H9 (cell line): ENCODE measurements at regions not wholly inside any gene's neighbourhood (a gene's known extent, or its start where the extent isn't known, plus 50 kb on each side); places are given as distances from the start of the nearest gene placed in this dataset.

Source experiments
- DNase-seq: peaks from one replicate; pipeline ENCODE4 v3.0.0-alpha.2; 2017
- H2AFZ ChIP-seq: one replicate; pipeline ENCODE4 v1.6.1; 2013; ENCODE audit warnings: mild to moderate bottlenecking, low read length, control low read depth, moderate library complexity
- H2AK5ac ChIP-seq: 2 replicates; pipeline ENCODE4 v1.6.1; 2013; ENCODE audit warnings: low read length, control low read depth, mixed read lengths; ENCODE audit not compliant: insufficient read length
- H2BK120ac ChIP-seq: one replicate; pipeline ENCODE4 v1.6.1; 2013; ENCODE audit warnings: low read depth, mild to moderate bottlenecking, low read length, control low read depth, inconsistent platforms; ENCODE audit not compliant: poor library complexity, severe bottlenecking
- H2BK12ac ChIP-seq: 2 replicates; pipeline ENCODE4 v1.6.1; 2013; ENCODE audit warnings: low read length, control low read depth, mixed read lengths, low read depth; ENCODE audit not compliant: insufficient read length
- H2BK15ac ChIP-seq: 2 replicates; pipeline ENCODE4 v1.6.1; 2013; ENCODE audit warnings: low read depth, low read length, control low read depth
- H2BK20ac ChIP-seq: one replicate; pipeline ENCODE4 v1.6.1; 2013; ENCODE audit warnings: low read depth, mild to moderate bottlenecking, low read length, control low read depth, inconsistent platforms; ENCODE audit not compliant: poor library complexity, severe bottlenecking
- H2BK5ac ChIP-seq: 2 replicates; pipeline ENCODE4 v1.6.1; 2013; ENCODE audit warnings: low read length, control low read depth, mixed read lengths; ENCODE audit not compliant: insufficient read length
- H3K14ac ChIP-seq: 2 replicates; pipeline ENCODE4 v1.6.1; 2013; ENCODE audit warnings: low read length, control low read depth; ENCODE audit not compliant: insufficient read depth
- H3K18ac ChIP-seq: 2 replicates; pipeline ENCODE4 v1.6.1; 2013; ENCODE audit warnings: low read depth, mild to moderate bottlenecking, mixed read lengths, low read length, control low read depth; ENCODE audit not compliant: insufficient read length
- H3K23ac ChIP-seq: 2 replicates; pipeline ENCODE4 v1.6.1; 2013; ENCODE audit warnings: low read length, control low read depth, mixed read lengths, low read depth; ENCODE audit not compliant: insufficient read length
- H3K23me2 ChIP-seq: 2 replicates; pipeline ENCODE4 v1.6.1; 2013; ENCODE audit warnings: low read depth, mild to moderate bottlenecking, mixed read lengths, low read length, control low read depth; ENCODE audit not compliant: insufficient read length, poor library complexity, severe bottlenecking
- H3K27ac ChIP-seq: 2 replicates; pipeline ENCODE4 v1.5.1; 2013; ENCODE audit warnings: low read length, control low read depth, mixed read lengths, low read depth; ENCODE audit not compliant: insufficient read length
- H3K27me3 ChIP-seq: 2 replicates; pipeline ENCODE4 v1.6.1; 2013; ENCODE audit warnings: low read length, control low read depth, inconsistent platforms; ENCODE audit not compliant: insufficient read depth
- H3K4ac ChIP-seq: 2 replicates; pipeline ENCODE4 v1.6.1; 2013; ENCODE audit warnings: low read depth, mild to moderate bottlenecking, control low read depth, inconsistent platforms, low read length, moderate library complexity
- H3K4me1 ChIP-seq: 2 replicates; pipeline ENCODE4 v1.6.1; 2013; ENCODE audit warnings: low read length, control low read depth, inconsistent platforms; ENCODE audit not compliant: insufficient read depth
- H3K4me2 ChIP-seq: 2 replicates; pipeline ENCODE4 v1.6.1; 2013; ENCODE audit warnings: low read length, control low read depth, mixed read lengths; ENCODE audit not compliant: insufficient read length, insufficient read depth
- H3K56ac ChIP-seq: 2 replicates; pipeline ENCODE4 v1.6.1; 2013; ENCODE audit warnings: low read depth, mild to moderate bottlenecking, mixed read lengths, low read length, control low read depth; ENCODE audit not compliant: insufficient read length
- H3K79me1 ChIP-seq: 2 replicates; pipeline ENCODE4 v1.6.1; 2013; ENCODE audit warnings: low read depth, mild to moderate bottlenecking, moderate library complexity, low read length, control low read depth, inconsistent platforms; ENCODE audit not compliant: insufficient read depth, poor library complexity, severe bottlenecking
- H3K79me2 ChIP-seq: 2 replicates; pipeline ENCODE4 v1.6.1; 2013; ENCODE audit warnings: low read length, control low read depth, inconsistent platforms; ENCODE audit not compliant: insufficient read depth
- H3K9ac ChIP-seq: 2 replicates; pipeline ENCODE4 v1.6.1; 2013; ENCODE audit warnings: low read length, control low read depth, mixed read lengths; ENCODE audit not compliant: insufficient read length; ENCODE audit errors: extremely low read depth
- H3K9me3 ChIP-seq: one replicate; pipeline ENCODE4 v1.6.1; 2013; ENCODE audit warnings: low read depth, low read length, inconsistent platforms; ENCODE audit not compliant: control insufficient read depth
- H3T11ph ChIP-seq: one replicate; pipeline ENCODE4 v1.6.1; 2013; ENCODE audit warnings: mild to moderate bottlenecking, low read length, control low read depth, inconsistent platforms
- H4K20me1 ChIP-seq: one replicate; pipeline ENCODE4 v1.6.1; 2013; ENCODE audit not compliant: control insufficient read depth, insufficient read length, insufficient read depth
- H4K5ac ChIP-seq: 2 replicates; pipeline ENCODE4 v1.6.1; 2013; ENCODE audit warnings: low read depth, mild to moderate bottlenecking, mixed read lengths, low read length, control low read depth; ENCODE audit not compliant: insufficient read length
- H4K8ac ChIP-seq: replicated peaks from 2 replicates; pipeline ENCODE4 v1.6.1; 2013; ENCODE audit warnings: low read length, control low read depth, mixed read lengths, low read depth; ENCODE audit not compliant: insufficient read length
- H4K91ac ChIP-seq: 2 replicates; pipeline ENCODE4 v1.6.1; 2013; ENCODE audit warnings: low read depth, mild to moderate bottlenecking, moderate library complexity, mixed read lengths, low read length, control low read depth; ENCODE audit not compliant: insufficient read length
- H3K27ac Mint-ChIP-seq, 3 experiments: 2 replicates in 2 of 3; 3 replicates in 1 of 3; pipeline ENCODE4 v1.8.0; 2020 to 2021; ENCODE audit warnings: mixed read lengths in 3 of 3, mild to moderate bottlenecking in 1 of 3, moderate library complexity in 1 of 3
- H3K27me3 Mint-ChIP-seq: 2 replicates; pipeline ENCODE4 v1.8.0; 2021; ENCODE audit warnings: low read depth, mild to moderate bottlenecking, moderate library complexity, mixed read lengths
- H3K36me3 Mint-ChIP-seq, 3 experiments: 2 replicates in 2 of 3; 3 replicates in 1 of 3; pipeline ENCODE4 v1.8.0; 2020 to 2021; ENCODE audit warnings: low read depth in 3 of 3, mixed read lengths in 3 of 3; ENCODE audit not compliant: insufficient read depth in 1 of 3
- H3K4me1 Mint-ChIP-seq, 2 experiments: 2 replicates each; pipeline ENCODE4 v1.8.0; 2020; ENCODE audit warnings: mixed read lengths in 2 of 2
- H3K4me3 Mint-ChIP-seq, 2 experiments: 2 replicates in 1 of 2; 3 replicates in 1 of 2; pipeline ENCODE4 v1.8.0; 2020 to 2021; ENCODE audit warnings: mild to moderate bottlenecking in 2 of 2, mixed read lengths in 2 of 2, moderate library complexity in 1 of 2
- H3K9me3 Mint-ChIP-seq, 2 experiments: 2 replicates in 1 of 2; 3 replicates in 1 of 2; pipeline ENCODE4 v1.8.0; 2020; ENCODE audit warnings: mild to moderate bottlenecking in 2 of 2, mixed read lengths in 2 of 2, moderate library complexity in 1 of 2
- WGBS: extraction: QIAGEN DNeasy Blood & Tissue Kit; methylation state at CpG from one replicate; pipeline ENCODE4 v1.1.7; 2013; ENCODE audit warnings: missing lambda C conversion rate, low lambda C conversion rate, mixed read lengths; ENCODE audit not compliant: insufficient read length; ENCODE audit errors: extremely low coverage; 5-methylcytosine and 5-hydroxymethylcytosine counted together
- TF ChIP-seq, protein P1 (sequence below): fragments of 200-600 bp; sonication (generic); conservative IDR thresholded peaks from 3 replicates; pipeline ENCODE4 v1.8.0; 2021; ENCODE audit warnings: antibody characterized with exemption, mild to moderate bottlenecking

DNA sequence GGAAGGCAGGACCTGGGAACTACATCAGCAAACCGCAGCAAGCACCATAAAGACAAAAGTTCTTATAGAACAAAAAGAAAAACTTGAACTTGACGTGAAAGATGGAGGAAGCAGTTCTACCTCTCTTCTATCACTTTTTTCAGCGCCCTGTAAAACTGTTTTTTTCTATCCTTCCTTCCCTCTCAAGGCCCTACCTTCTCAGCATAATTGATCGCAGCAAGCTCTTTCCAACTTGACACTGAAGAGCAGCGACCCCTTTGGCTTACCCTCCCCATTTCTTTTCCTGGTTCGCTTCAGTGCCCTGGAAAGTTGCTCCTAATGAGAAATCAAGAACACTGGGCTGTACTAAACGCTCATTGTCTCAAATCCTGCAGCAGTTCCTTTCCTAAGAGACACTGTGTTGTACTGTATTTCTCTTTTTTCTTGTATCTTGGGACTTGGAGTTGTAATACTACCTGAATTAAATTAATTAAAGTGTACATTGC, 150.6 kb upstream of the SLC4A4 start:
- H3K23me2 ChIP-seq = peaks cover 17% of the 10 kb centered on the region
- H4K20me1 ChIP-seq = no peaks in the 10 kb centered on the region
- H3K79me1 ChIP-seq = no peaks in the 10 kb centered on the region
- H3K4me1 ChIP-seq = no peaks in the 10 kb centered on the region
- no peaks in the 10 kb centered on the region; a peak in 1 of 7 replicates for H3K36me3 Mint-ChIP-seq
- no peak overlapping the region for H3K23ac ChIP-seq
- no CpG with 5 or more reads among the region's 7 CpGs for WGBS
- H2BK20ac ChIP-seq = no peak overlapping the region
- H3K9me3 ChIP-seq = no peaks in the 10 kb centered on the region
- no peaks in the 10 kb centered on the region; a peak in 1 of 5 replicates for H3K9me3 Mint-ChIP-seq
- H3K27ac Mint-ChIP-seq = peak overlapping the region in 1 of 3 experiments; percentile 27; a peak in 2 of 7 replicates
- H2BK5ac ChIP-seq = no peak overlapping the region
- H3K9ac ChIP-seq = no peak overlapping the region
- peaks cover 12 to 17% of the 10 kb centered on the region in 2 experiments for H3K4me1 Mint-ChIP-seq
- H3K4me2 ChIP-seq = peak overlapping the region; percentile 92
- no peak overlapping the region for H3K14ac ChIP-seq
- no peak overlapping the region for H3T11ph ChIP-seq
- H2BK12ac ChIP-seq = no peak overlapping the region
- H3K27me3 Mint-ChIP-seq = peaks cover 50% of the 10 kb centered on the region
- H4K8ac ChIP-seq = no peak overlapping the region
- peak overlapping the region; percentile 79 to 89 for H3K4me3 Mint-ChIP-seq
- H2BK120ac ChIP-seq = no peak overlapping the region
- TF ChIP-seq, protein P1, sequence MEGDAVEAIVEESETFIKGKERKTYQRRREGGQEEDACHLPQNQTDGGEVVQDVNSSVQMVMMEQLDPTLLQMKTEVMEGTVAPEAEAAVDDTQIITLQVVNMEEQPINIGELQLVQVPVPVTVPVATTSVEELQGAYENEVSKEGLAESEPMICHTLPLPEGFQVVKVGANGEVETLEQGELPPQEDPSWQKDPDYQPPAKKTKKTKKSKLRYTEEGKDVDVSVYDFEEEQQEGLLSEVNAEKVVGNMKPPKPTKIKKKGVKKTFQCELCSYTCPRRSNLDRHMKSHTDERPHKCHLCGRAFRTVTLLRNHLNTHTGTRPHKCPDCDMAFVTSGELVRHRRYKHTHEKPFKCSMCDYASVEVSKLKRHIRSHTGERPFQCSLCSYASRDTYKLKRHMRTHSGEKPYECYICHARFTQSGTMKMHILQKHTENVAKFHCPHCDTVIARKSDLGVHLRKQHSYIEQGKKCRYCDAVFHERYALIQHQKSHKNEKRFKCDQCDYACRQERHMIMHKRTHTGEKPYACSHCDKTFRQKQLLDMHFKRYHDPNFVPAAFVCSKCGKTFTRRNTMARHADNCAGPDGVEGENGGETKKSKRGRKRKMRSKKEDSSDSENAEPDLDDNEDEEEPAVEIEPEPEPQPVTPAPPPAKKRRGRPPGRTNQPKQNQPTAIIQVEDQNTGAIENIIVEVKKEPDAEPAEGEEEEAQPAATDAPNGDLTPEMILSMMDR = peak; percentile 55
- no peak overlapping the region for H3K4ac ChIP-seq
- no peak overlapping the region for H2AK5ac ChIP-seq
- H2AFZ ChIP-seq = no peak overlapping the region
- H3K56ac ChIP-seq = no peak overlapping the region
- no peak overlapping the region for H2BK15ac ChIP-seq
- no peak overlapping the region for H3K18ac ChIP-seq
- H4K91ac ChIP-seq = no peak overlapping the region
- H3K79me2 ChIP-seq = no peaks in the 10 kb centered on the region
- H3K27ac ChIP-seq = no peak overlapping the region
- H3K27me3 ChIP-seq = peaks cover 17% of the 10 kb centered on the region; the same call in 1 of the 2 replicates
- peak; percentile 46 for DNase-seq
- no peak overlapping the region for H4K5ac ChIP-seq
